Globus pallidus (tissue), 1 donor: ENCODE measurements at regions not wholly inside any gene's neighbourhood (a gene's known extent, or its start where the extent isn't known, plus 50 kb on each side); places are given as distances from the start of the nearest gene placed in this dataset.

Experiments used
- DNase-seq: peaks from one replicate; pipeline ENCODE4 v3.0.0-alpha.2; 2015; ENCODE audit warnings: low spot score

DNA sequence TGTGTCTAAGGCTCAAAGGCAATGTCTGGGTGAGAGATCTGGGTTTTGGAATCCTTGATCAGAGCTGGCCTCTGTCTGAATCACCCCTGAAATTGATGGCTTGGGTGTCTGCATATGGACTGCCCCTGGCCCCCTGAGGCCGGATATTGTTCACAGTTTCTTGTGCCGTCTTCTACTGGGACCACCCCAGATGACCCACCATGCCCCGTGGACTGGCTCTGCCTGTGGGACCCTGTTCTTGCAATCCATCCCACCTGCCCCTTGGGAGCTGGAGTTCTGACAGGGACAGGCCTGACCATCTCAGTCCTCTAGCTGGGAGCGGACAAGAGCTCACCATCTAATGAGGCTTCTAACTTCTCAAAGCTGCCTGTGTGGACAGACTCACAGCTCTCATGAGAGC is 119.9 kb downstream of the FAM43A start:
- no peak for DNase-seq

DNA sequence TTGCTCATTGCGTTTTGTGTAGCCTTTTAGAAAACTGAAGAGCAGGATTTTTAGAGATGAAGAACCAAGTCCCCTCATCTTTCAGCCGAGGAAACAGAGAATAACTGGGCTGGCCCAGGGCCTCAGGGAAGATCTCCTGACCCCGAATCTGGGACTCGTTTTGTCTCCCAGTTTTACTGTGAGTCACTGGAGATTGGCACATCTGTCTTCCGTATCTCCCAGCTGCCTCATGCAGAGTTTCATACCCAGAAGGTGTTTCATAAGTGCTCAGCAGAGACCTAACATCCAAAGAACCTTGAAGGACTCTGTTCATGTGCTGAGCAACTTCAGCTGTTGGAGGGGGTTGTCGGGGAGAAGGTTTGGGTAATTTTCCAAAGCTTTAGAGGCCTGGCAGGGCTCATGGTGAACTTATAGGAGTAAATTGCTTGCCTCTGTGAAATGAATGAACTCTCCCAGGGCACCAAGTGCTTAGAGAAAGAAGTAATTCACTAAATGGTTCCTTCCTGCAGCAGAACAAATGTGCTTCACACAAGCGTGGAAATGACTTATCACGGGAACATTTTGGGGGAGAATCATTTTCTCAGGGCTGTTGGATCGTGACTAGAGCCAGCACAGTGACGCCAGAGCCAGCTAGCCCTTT is 121.4 kb downstream of the FAM43A start:
- DNase-seq = no peak

DNA sequence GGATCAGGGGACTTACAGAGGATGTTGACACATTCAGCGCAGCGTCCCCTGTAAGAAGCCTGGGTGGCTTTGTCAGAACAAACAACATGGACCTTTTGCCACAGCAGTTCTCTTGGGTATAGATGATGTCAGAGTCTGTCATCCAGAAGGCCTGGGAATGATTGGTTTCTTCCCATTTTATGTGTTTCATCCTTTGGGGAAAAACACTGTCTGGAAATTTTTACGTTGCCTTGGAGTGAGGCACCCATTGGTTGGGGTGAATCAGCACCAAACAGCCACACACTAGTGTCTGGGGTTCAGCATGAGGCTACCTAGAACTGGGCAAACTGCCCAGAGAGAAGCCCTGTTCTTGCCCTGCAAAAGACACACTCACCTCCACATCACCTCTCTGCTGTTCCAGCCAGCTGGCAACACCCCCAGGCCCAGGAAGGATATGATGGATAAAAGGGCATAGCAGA is 123.0 kb downstream of the FAM43A start:
- DNase-seq = no peak

- no peak for DNase-seq
These were observed 123.7 kb downstream of the FAM43A start for GRCh38 chr3:194809382-194809781.

- DNase-seq = no peak
These were observed 124.4 kb downstream of the FAM43A start for GRCh38 chr3:194810076-194810475.

- DNase-seq = no peak
These were observed 125.4 kb downstream of the FAM43A start for GRCh38 chr3:194811118-194811517.

GRCh38 chr3:194812176-194812575 is 126.5 kb downstream of the FAM43A start:
- DNase-seq = no peak

DNA sequence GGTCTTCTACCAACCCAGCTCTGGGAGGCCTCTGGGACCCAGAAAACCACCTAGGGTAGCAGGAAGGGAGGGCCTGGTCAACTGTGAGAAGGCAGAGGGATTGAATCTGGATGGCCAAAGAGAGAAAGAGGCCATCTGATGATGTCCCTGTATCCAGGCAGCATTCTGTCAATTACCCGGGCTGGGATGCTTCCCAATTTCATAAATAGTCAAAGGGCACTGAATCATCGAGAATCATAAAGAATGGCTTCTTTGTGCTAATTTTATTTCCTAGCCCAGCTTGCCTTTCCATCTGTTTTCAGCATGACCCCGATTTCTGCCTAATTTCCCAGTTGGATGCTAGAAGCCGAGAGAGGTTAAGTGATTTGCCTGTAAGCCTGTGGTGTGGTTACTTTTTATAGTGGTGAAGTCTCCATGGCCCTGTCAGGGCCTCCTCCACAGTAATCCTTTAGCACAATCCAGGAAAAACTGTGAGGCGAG is 129.2 kb downstream of the FAM43A start:
- peak; percentile 81 for DNase-seq

DNA sequence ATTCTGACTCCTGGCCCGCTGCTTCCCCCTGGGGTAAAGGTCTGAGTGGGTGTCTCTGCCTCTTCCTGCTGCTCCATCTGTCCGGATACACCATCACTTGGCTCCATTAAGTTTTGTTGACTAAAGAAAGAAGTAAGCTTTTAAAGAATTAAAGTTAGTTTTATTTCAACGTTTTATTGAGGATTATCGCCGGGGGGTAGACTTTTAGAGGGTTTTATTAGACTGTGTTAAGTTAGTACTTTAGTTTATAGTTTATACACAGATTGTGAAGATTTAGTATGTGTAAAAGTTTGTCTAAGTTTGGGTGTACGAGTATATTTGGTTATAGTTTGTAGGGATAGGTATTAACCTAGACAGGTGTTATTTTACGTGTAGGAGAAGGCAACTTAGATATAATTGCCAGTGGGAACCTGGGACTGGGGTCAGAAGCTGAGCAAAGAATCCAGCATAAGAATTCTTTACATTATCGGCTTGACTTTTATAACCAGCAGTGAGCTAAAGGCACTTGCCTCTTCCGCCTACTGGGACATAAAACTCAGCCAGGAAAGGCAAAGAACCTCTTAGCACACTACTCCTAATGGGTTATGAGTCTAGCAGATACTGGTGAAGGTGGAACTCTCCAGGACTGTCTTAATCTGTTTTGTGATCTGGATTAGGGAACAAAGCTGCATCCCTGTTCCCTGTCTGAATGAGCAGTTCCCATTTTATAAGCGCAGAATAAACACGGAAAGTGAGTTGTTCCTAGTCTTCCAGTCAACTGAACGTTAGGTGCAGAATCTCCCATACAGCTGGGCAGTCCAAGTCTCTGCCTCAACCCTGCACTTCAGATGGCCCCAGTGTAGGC is 131.3 kb downstream of the FAM43A start:
- DNase-seq = no peak

GRCh38 chr3:194817592-194817930 is 131.9 kb downstream of the FAM43A start:
- DNase-seq = no peak

- no peak for DNase-seq
These were observed 132.3 kb downstream of the FAM43A start for GRCh38 chr3:194817936-194818335.

- DNase-seq = no peak
These were observed 138.4 kb downstream of the FAM43A start for GRCh38 chr3:194824100-194824499.

- no peak for DNase-seq
These were observed 139.0 kb downstream of the FAM43A start for GRCh38 chr3:194824701-194825111.

DNA sequence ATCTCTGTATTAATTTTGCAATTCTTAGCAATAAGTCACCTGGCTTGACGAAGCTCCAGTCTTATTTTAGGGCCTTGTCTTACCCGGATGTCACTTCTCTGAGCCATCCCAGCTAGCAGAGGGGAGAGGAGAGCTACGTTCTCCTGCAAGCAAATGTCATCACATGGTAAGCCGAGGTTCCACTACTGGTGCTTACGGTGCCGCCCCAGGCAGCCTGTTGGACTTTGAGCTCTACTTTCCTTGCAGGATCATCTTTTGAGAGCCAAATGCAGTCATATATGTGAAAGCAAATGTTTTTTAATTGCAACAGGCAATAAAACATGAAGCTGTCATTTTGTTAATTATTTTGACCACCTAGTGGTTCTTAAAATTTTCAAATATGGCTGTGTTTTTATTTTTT is 140.9 kb downstream of the FAM43A start:
- no peak for DNase-seq

DNA sequence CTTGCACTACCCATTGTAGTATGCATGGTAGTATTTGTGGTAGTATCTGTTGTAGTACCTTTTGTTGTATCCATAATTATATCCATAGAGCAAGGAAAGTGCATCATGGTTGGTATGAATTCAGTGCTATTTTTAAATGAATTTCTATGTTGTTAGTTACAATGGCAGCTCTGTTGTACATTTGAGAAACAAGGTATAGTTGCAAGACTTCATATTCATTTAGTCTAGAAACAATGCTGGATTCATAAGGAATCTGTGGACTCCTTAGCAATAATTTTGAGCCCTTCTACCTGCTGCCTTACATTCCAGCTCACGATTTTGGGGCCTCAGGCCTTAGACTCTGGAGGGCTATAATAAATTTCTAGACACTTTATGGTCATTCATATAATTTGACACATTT is 141.8 kb downstream of the FAM43A start:
- no peak for DNase-seq

DNA sequence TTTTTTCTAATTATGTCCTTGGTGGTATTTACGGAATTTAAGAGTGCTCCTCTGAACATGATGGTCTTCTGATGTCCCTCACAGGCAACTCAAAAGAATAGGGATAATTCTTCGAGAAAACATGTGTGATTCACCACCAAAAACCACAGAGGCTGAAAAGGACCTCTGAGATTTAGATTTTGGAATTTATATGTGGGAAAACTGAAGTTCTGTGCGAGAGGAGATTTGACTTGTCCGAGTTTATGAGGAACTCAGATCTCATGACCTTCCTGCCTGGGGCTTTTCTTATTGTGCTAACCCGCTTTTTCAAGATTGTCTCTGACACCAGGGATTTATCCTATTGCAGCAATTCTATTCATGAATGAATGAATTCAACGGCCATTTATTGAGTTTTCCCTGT is 142.4 kb downstream of the FAM43A start:
- DNase-seq = no peak

DNA sequence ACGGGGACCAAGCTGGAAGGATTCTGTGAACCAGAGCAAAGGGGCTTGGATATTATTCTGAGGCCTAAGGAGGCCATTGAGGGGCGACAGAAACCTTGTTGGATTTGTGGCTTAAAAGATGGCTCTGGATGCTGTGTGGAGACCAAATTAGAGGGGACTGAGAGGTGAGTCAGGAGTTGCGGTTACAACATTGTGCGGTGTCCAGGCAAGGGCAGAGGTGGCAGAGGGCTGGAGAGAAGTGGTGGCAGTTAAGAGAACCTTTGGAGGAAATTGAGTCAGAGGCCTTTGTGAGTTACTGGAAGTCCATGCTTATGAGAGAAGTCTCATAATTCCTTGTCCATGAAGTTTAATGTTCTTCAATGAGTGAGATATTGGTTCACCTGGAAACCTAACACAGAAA is 143.2 kb downstream of the FAM43A start:
- no peak for DNase-seq

- no peak for DNase-seq
These were observed 144.7 kb downstream of the FAM43A start for GRCh38 chr3:194830401-194830800.

GRCh38 chr3:194830978-194831377 is 145.3 kb downstream of the FAM43A start:
- no peak for DNase-seq

DNA sequence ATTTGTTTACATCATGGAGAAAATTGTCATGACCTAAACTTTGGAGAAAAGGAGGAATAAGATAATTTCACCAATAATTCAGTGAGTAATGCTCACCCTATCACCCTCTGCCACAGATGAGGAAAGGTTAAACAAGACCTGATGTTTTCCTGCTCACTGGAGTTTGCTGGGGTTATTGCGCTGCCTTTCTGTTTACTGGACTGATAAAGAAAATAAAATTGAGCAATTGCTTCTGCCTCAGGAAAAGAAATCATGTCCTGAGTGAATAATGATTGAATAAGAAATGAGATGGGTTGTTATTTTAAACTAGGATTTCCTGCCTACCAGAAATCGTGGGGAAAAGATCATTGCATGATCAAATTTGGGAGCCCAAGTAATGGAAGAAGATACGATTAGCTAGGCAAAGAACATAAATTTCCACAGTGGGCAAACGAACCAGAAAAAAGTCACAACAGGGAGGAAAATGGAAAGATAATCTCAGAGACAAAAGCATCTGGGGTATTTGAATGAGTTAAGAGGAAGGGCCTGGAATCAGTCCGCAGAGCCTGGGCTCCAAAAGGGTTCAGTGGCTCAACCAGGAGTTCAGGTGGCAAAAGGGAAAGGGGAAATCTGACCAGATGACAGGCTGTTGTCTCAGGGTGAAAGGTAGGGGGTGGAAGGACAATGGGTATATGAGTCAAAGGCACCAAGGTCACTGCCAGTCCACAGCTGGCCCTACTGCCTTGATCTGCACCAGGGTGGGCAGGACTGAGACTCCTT is 146.8 kb downstream of the FAM43A start:
- no peak for DNase-seq

DNA sequence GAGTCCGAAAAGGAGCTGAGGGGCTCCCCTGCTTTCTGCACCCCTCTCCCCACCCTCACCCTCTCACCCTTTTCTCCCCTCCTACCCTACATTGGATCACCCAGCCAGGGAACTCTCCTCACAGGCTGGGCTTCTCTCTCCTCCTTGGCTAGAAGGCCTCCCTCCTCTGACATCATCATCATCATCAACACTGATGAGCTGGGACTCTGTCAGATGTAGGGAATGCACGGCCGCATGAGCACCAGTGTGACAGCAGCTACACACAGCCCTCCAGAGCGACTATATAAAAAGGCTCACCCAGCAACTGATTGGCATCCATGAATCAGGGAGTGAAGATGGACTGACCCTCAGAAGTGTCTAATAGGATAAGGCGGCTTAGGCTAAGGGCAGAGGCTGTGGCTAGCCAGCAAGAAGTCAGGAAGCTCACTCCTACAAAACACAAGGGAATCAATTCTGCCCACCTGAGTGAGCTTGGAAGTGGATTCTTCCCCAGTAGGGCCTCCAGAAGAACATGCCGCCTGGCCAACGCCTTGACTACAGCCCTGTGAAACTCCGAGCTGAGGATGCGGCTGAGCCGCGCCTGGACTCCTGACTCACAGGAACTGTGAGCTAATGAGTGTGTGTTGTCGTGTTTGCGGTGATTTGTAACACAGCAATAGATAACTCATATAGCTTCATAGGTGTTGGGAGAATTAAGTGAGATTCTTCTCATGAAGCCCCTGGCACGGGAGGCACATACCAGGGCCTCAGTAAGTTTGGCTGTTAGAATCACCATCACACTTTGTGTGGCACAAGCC is 147.6 kb downstream of the FAM43A start:
- DNase-seq = no peak

DNA sequence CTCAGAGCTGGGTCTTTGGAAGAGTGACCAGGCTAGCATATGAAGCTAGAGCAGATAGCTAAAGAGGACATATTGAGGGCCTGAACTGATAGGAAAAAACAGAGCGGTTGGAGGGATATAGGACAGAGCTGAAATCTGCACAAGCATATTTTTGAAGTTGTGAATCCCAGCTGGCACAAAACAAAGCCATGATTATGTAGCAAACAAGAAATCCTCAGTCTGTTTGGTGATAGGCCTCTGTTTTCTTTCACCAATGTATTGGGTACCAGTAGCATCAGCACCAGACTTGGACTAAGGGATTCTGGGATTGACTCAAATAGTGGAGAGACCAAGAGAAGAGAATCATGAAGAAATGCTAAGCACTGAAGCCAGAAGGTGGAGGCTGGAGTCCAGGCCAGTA is 151.0 kb downstream of the FAM43A start:
- peak; percentile 64 for DNase-seq
